A673 (cell line): ENCODE measurements at regions not wholly inside any gene's neighbourhood (a gene's known extent, or its start where the extent isn't known, plus 50 kb on each side); places are given as distances from the start of the nearest gene placed in this dataset.

Experiments used
- BruUV-seq: library from RNA; stranded (reverse); fragments of 400-500 nt; replicated peaks from 2 replicates; lab custom pipeline; 2021; lab: Mats Ljungman, UMichigan
- CTCF ChIA-PET: fragments of 300-600 bp; sonication (Branson Sonifier 250); formaldehyde crosslinking; loops from one replicate; lab custom pipeline; 2022; ENCODE audit warnings: antibody characterized with exemption; lab: Charles Lee
- POLR2A ChIA-PET: fragments of 300-600 bp; sonication (Branson Sonifier 250); formaldehyde crosslinking; loops from one replicate; lab custom pipeline; 2022; ENCODE audit warnings: antibody characterized with exemption; ENCODE audit not compliant: low non-redundant PET; lab: Charles Lee
- DNase-seq: peaks from one replicate; pipeline ENCODE4 v3.0.0-alpha.2; 2015; ENCODE audit warnings: low spot score
- H3K27ac ChIP-seq: fragments of 200-600 bp; sonication (generic); 2 replicates; pipeline ENCODE4 v1.5.1; 2016; ENCODE audit warnings: mixed run types, low read depth, mild to moderate bottlenecking, mixed read lengths, antibody characterized with exemption, low read length; ENCODE audit not compliant: poor library complexity, severe bottlenecking
- H3K27me3 ChIP-seq: fragments of 200-600 bp; sonication (generic); replicated peaks from 2 replicates; pipeline ENCODE4 v1.6.1; 2017; ENCODE audit warnings: mixed run types, low read depth, mild to moderate bottlenecking, mixed read lengths, antibody characterized with exemption, low read length; ENCODE audit not compliant: insufficient read depth, poor library complexity
- H3K36me3 ChIP-seq: fragments of 200-600 bp; sonication (generic); 2 replicates; pipeline ENCODE4 v1.6.1; 2016; ENCODE audit warnings: mixed run types, mild to moderate bottlenecking, mixed read lengths, antibody characterized with exemption, low read length; ENCODE audit not compliant: insufficient read depth, poor library complexity, severe bottlenecking
- H3K4me1 ChIP-seq: fragments of 200-600 bp; sonication (generic); 2 replicates; pipeline ENCODE4 v1.6.1; 2017; ENCODE audit warnings: mixed run types, mild to moderate bottlenecking, mixed read lengths, antibody characterized with exemption, low read length; ENCODE audit not compliant: insufficient read depth, poor library complexity, severe bottlenecking
- H3K4me3 ChIP-seq: fragments of 200-600 bp; sonication (generic); 2 replicates; pipeline ENCODE4 v1.5.1; 2016; ENCODE audit warnings: low read depth, mixed run types, mild to moderate bottlenecking, mixed read lengths, low read length; ENCODE audit not compliant: poor library complexity, severe bottlenecking
- H3K9me3 ChIP-seq: fragments of 200-600 bp; sonication (generic); 2 replicates; pipeline ENCODE4 v1.6.1; 2016; ENCODE audit warnings: mixed run types, low read depth, mild to moderate bottlenecking, mixed read lengths, antibody characterized with exemption, low read length; ENCODE audit not compliant: poor library complexity, severe bottlenecking
- EZH2 ChIP-seq: fragments of 200-600 bp; sonication (generic); IDR thresholded peaks from 2 replicates; pipeline ENCODE4 v1.6.1; 2017; ENCODE audit warnings: borderline replicate concordance, low read depth, mild to moderate bottlenecking, mixed read lengths, antibody characterized with exemption, low read length; ENCODE audit not compliant: poor library complexity, severe bottlenecking
- intact Hi-C: fragments of 100-400 bp; cut with micrococcal nuclease; formaldehyde crosslinking; loops from one replicate; pipeline ENCODE4 v1.10.0; 2022; ENCODE audit not compliant: unreplicated experiment
- TF ChIP-seq, protein P1 (sequence below): fragments of 300-800, 200-600 bp; sonication (generic); conservative IDR thresholded peaks from 2 replicates; pipeline ENCODE4 v1.5.1; 2017; ENCODE audit warnings: low read depth, mild to moderate bottlenecking, antibody characterized with exemption, low read length, moderate library complexity, mixed read lengths

DNA sequence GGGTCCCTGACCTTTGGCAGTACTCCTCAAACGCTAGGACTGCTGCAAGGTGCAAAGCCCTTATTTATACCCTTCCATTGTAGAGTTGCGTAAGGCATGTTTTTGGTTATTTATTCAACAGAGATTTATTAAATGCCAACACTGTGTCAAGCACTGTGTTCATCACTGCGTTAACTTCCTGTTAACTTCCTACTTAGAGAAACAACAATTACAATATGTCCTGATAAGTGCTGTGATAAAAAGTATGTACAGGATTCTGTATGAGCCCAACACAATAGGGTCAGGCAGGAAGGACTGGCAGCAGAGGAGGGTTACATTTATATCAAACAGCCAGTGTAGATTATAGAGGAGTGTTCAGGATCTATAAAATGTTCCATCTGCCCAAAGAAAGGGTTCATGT, 812.8 kb upstream of the API5 start:
- no peak overlapping the region for H3K27ac ChIP-seq
- H3K9me3 ChIP-seq: peaks cover 3% of the 10 kb centered on the region
- peak; percentile 10 for DNase-seq
- intact Hi-C loops: no loop called here
- CTCF ChIA-PET: no interaction called here
- H3K4me1 ChIP-seq: no peaks in the 10 kb centered on the region
- no peak overlapping the region for H3K4me3 ChIP-seq
- POLR2A ChIA-PET: no interaction called here
- no peaks in the 10 kb centered on the region for H3K36me3 ChIP-seq
- no TSS peak for BruUV-seq
- TF ChIP-seq, protein P1, sequence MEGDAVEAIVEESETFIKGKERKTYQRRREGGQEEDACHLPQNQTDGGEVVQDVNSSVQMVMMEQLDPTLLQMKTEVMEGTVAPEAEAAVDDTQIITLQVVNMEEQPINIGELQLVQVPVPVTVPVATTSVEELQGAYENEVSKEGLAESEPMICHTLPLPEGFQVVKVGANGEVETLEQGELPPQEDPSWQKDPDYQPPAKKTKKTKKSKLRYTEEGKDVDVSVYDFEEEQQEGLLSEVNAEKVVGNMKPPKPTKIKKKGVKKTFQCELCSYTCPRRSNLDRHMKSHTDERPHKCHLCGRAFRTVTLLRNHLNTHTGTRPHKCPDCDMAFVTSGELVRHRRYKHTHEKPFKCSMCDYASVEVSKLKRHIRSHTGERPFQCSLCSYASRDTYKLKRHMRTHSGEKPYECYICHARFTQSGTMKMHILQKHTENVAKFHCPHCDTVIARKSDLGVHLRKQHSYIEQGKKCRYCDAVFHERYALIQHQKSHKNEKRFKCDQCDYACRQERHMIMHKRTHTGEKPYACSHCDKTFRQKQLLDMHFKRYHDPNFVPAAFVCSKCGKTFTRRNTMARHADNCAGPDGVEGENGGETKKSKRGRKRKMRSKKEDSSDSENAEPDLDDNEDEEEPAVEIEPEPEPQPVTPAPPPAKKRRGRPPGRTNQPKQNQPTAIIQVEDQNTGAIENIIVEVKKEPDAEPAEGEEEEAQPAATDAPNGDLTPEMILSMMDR: no peak
- no peak for TF ChIP-seq EZH2
- no peaks in the 10 kb centered on the region for H3K27me3 ChIP-seq

DNA sequence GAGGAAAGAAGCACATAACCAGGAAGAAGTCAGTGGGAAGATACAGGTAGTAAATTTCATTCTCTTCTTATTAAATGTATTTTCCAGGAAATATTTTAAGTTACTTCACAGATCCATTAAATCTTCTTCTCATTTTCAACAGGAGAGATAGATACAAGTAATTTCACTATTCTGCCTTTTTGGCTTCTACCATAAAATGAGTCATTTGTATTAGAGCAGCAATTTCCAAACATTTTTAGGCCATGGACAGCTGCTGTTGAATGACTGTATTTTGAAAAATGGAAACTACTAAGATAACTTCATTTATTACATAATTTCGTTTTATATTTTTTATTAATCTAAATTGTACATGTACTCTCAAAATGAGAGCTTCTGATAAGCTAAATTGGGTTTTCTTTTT, 809.6 kb upstream of the API5 start:
- H3K27ac ChIP-seq: no peak overlapping the region
- BruUV-seq: no TSS peak
- DNase-seq: no peak
- POLR2A ChIA-PET: no interaction called here
- H3K36me3 ChIP-seq: no peaks in the 10 kb centered on the region
- intact Hi-C loops: no loop called here
- no peak overlapping the region for H3K4me3 ChIP-seq
- no peak for TF ChIP-seq EZH2
- TF ChIP-seq, protein P1: no peak
- CTCF ChIA-PET: no interaction called here
- H3K4me1 ChIP-seq: no peaks in the 10 kb centered on the region
- peaks cover 8% of the 10 kb centered on the region for H3K27me3 ChIP-seq
- peaks cover 3% of the 10 kb centered on the region for H3K9me3 ChIP-seq

DNA sequence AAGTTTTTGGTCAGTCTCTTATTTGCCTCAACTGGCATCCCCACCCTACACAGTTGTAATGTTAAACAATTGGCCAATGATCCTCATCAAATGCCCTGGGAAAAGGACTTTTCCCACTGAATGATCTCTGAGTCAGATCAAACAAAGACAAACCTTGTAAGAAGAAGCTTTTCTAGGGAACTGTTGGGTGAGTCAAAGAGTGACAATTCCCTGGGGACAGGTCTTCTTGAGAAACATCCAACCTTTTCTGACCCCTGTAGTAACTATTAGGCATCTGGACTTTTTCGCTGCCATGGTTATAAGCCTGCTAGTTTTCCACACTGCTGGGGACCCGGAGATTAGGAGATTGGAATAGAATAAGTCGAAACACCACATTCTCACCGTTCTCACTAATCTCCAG, 789.8 kb upstream of the API5 start:
- intact Hi-C loops: loop anchor here (5.0 kb wide), 1 partner anchor 1315 kb away; no protein-coding TSS in a partner anchor
- ChIA-PET POLR2A (no interaction called here), CTCF (no interaction called here)
- TF ChIP-seq, protein P1: no peak
- TF ChIP-seq EZH2: no peak
- H3K27ac ChIP-seq: no peak overlapping the region
- DNase-seq: no peak
- H3K4me1 ChIP-seq: no peaks in the 10 kb centered on the region
- H3K9me3 ChIP-seq: no peaks in the 10 kb centered on the region
- H3K4me3 ChIP-seq: no peak overlapping the region
- no peaks in the 10 kb centered on the region for H3K36me3 ChIP-seq
- H3K27me3 ChIP-seq: no peaks in the 10 kb centered on the region
- no TSS peak for BruUV-seq
